Stimulated activated CD8-positive, alpha-beta memory T cell treated with anti-CD3 and anti-CD28 coated beads, Interleukin-2, amount 100 ng/mL, for 48 hours (primary cell): ENCODE measurements at regions not wholly inside any gene's neighbourhood (a gene's known extent, or its start where the extent isn't known, plus 50 kb on each side); places are given as distances from the start of the nearest gene placed in this dataset.
"Not testable (repeated sequence)": the region's sequence is repeated elsewhere in the genome, so short reads cannot be mapped to it uniquely, and the experiment has no call there.

ENCODE experiments used
- DNase-seq, 2 donors: peaks; one replicate each; pipeline ENCODE4 v3.0.0-alpha.2; 2020; ENCODE audit warnings: low read depth in 2 of 2

DNA sequence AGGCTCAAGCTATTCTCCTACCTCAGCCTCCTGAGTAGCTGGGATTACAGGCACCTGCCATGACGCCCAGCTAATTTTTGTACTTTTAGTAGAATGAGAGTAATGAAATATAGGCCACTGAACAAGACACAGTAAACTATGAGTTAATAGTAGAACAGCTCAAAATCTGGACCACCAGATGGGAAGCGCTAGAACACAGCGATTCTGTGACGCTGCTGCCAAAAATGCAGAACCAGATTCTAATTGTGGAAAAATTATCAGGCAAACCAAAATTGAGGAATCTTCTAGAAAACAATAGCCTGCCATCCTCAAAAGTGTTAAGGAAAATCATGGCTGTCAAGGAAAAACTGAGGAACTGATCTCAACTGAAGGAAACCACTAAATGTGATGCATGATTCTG lies 111.4 kb upstream of the TIAM1 start:
- no peak for DNase-seq

DNA sequence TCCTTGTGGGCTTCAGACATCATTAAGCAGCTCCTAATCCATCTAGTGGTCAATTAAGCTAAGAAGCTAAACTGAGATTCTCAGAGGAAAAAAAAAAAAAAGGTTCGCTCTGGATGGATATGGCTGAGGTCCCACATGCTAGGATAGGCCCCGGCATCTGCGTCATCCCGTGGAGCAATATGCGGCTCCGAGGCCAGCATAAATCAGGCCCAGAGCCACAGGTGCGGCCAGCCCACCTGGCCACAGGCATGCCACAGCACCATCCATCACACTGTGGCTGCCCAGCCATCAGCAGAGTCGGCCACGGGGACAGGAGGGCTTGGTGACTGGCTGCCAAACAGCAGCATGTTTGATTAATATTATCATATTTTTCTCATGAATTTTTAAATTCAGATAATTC lies 106.9 kb upstream of the TIAM1 start:
- DNase-seq: no peak

DNA sequence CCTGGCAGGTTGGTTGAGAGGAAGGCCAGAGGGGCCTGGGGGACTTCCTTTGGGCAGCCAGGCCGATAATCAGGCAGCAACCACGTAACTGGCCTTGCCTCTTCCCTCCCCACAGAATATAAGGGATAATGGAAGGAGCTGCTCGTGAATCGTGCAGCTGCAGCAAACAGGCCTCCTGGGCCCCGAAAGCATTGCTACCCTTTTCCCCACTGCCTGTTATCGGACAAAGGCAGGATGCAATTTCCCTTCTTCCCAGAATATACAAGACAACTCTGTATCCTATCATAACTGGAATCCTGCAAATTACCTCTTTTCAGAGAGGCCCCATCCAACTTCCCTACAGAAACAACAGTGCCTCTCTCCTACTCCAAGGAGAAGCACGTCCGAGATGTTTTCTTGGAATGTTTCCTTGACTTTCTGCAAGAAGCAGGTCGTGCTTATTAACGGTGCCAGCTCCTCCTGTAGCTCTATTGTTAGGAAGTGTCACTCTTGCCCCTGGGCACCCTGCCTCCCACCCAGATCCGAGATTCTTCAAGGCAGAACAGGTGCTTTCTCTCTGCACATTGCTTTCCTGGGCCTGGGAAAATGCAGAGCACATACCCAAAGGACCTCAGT lies 106.0 kb upstream of the TIAM1 start:
- DNase-seq: no peak

DNA sequence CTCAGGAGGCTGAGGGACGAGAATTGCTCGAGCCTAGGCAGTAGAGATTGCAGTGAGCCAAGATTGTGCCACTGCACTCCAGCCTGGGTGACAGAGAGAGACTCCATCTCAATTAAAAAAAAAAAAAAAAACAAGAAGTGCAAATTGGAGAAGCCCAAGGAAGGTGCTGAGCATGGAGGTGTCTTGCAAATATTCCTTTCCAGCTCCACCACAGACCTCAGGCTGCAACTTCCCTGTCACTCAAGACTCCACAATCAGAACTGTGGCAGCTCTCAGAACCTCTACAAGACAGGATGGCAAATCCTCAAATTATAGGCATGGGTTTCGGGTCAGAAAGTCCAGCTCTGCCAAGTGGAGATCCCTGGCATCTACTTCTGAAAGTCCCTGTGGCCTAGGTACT lies 104.4 kb upstream of the TIAM1 start:
- no peak for DNase-seq

DNA sequence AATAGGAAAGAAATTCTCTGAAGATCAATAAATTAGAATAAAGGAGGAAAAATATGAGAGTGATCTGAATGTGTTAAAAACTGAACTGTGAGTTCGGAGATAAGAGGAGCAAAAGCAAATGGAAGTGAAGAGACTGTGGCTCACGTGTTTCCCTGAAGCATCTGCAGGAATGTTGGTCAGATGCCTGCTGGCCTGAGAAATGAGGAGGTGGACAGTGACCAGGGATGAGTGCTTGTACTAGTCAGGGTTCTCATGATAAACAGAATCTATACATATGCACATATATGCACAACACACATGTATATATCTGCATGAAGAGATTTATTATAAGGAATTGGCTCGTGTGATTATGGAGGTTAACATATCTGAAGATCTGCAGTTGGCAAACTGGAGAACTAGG lies 103.4 kb upstream of the TIAM1 start:
- no peak for DNase-seq

DNA sequence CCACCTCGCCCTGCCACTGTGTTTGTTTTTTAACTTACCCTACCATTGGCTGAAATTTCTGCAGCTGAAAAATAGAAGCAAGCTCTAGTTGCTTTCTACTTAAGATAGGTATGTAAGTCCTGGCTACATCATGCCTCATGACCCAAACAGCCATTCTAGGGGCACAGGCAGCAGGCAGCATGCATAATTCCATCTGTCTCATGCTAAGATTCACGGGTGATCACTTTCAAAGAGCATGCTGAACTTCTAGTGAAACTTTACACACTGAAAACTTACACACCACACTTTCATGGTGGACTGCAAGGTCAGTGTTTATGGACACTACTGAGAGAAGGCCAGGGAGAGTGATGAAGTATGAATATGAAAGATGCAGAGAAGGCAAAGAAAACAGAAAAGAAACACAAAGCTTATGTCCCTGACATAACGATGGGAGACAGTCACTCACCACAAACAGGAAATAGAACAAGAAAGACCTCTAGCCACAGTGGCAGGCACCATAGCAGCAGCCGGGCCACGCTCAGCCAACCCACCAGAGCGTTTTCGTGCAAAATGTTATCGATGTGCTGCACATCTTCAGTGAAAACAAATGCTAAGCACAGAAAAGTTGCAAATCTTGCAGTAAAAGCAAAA lies 102.3 kb upstream of the TIAM1 start:
- peak; percentile 13 to 23 for DNase-seq

DNA sequence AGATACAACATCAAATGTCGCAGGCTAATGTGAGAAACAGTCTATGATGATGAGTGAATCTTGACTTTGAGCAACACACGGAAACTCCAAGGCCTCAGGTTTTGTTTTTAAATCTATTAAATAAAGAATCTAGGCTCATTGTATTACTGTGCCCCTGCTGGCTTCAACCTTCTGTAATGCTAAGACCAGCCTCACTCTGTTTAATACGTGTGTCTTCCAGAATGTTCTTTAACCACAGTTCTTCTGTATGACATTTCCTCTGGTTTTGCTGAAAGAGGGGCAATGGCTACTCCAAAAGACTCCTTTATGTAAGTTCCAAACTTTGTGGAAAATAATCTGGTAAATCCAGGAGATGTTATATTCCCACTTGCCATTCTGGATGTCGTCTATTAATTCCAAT lies 101.1 kb upstream of the TIAM1 start:
- DNase-seq: no peak

DNA sequence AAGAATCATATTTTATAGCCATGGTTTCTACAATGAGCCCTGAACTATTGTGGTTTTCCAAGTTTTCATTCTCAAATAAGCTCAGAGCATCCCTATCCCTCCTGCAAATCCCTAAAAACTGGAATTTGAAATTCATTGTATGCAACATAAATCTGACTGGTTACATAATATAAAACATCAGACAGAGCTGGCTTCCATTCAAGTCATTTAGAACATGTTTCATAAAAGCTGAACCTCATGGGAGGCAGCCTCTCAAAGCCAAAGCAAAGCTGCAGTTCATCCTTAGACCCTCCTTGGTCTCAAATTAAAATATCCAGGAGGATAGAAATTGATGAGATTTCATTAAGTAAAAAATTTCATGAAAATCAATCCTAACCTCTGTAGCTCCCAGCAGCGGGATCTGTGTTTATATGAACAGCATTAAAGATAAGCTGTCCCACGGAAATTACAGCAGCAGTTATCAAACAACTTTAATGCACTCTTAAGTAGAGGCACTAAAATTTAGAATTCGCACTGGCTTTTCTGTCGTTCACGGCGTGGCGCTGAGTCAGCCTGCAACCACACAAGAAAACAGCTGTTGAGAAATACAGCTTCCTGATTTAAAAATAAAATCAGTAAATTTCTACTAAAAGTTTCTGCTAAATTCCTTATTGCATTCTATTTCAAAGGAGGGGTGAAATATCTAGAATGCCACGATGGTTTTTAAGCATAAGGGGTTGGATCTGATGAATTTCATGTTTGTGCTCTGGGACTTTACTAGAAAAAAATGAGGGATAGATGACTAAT lies 99.9 kb upstream of the TIAM1 start:
- DNase-seq: no peak

DNA sequence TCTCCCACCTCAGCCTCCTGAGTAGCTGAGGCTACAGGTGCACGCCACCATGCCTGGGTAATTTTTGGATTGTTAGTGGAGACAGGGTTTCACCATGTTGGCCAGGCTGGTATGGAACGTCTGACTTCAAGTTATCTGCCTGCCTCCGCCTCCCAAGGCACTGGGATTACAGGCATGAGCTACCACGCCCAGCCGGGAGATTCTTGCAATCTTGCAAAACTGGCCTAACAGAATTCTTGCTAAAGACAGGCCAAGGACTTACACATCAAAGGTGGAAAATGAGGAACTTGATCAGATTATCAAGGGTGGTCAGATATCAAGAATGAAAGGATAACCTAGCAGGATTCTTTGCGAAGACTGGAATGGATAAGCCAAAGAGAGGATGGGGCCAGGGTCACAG lies 98.3 kb upstream of the TIAM1 start:
- no peak for DNase-seq

DNA sequence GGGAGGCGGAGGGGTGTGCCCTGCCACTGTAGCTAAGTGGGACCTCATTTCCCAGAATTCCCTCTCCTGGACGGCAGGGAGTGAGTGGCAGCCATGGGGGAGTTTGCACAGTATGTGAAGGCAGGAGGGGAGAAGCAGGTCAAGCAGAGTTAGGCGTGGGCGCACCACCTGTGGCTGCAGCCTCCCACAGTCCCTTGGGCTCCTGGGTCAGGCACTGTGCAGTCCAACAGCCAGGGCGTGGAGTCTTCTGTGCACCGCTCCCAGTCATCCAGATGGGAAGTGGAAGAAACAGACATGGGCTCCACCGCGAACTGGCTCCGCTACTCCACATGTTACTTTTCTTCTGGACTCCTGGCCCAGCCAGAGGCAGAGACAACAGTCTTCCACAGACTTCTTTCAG lies 85.4 kb upstream of the TIAM1 start:
- DNase-seq: no peak

DNA sequence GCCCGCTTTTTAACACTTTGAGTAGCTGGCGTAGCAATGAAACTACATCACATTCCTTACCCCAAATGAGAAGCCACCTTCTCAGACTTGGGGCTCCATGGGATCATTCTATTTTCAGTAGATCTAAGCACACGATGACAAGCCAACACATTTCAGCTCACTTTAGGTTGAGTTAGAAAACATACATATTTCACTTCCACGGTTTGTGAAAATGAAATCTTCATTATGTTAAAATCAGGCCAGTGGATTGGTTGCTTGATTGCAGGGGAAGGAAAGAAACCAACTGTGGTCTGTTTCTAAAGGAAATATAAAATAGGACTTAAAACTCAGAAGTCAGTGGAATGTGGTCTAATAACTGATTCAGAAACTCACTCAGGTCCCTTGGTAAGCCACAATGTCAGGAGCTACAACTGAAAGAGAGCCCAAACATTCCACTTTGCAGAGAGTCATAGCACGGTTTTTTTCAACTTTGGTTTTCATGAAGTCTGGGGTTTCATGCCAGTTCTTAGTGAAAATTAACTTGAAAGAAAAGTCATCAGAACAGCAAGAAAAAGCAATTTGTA lies 82.3 kb upstream of the TIAM1 start:
- no peak for DNase-seq

DNA sequence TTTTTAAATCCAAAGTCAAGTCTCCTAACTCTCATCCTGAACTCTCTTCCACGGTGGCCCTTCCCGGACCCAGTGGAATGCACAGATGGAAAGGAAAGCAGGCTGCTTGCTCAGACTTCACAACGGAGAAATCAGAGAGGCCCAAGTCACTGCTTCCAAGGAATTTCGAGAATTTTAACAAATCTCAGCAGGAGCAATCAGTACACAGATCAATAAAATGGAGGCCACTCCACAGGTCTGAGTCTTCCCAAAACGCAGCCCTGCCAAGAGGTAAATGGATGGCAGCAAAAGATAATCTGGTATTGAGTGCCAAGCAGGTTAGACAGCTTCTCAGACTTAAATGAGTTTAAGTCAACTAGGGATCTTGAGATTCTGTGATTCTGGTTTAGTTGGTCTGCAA lies 81.1 kb upstream of the TIAM1 start:
- DNase-seq: no peak

DNA sequence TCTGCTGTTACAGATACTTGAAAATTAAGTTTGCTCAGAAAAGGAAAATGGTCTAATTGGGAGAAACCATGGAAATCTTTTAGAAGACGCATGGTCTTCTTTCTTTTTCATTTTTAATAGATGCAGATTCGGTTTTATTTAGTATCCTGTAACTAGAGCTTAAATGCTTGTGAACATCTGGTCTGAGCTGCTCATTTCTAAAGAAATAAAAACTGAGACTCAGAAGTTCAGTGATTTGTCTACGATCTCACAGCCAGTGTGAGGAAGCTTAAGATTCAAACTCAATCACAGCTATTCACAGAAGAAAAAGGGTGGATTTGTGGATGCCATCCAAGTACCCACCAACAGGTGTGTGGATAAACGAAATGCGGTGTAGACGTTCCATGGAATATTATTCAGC lies 80.0 kb upstream of the TIAM1 start:
- DNase-seq: no peak

DNA sequence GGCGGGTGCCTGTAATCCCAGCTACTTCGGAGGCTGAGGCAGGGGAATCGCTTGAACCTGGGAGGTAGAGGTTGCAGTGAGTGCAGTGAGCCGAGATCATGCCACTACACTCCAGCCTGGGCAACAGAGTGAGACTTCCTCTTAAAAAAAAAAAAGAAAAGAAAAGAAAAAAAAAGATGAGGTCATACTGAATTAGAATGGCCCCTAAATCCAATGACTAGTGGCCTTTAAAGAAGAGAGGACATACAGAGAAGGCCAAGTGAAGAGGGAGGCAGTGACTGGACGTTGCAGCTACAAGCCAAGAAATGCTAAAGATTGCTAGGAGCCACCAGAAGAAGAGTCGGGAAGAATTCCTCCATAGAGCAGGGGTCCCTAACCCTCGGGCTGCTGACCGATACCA lies 76.9 kb upstream of the TIAM1 start:
- no peak for DNase-seq

DNA sequence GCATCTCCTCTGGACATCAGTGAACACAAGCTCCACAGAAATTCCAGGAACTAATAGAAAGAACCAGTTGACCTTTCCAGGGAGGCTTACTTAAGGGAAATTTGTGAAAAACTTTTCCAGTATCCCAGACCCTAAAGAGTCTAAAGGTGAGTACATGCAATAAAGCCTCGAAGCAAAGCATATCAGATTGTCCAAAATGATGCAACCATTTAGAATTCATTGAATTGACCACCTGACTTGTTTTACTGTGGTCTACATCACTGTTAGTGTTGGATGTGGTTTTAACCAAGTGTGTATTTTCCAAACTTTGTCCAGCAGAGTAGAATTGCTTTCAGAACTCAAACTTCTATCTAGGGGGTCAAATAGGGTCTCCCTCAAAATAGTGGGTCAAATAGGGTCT lies 76.3 kb upstream of the TIAM1 start:
- no peak for DNase-seq

DNA sequence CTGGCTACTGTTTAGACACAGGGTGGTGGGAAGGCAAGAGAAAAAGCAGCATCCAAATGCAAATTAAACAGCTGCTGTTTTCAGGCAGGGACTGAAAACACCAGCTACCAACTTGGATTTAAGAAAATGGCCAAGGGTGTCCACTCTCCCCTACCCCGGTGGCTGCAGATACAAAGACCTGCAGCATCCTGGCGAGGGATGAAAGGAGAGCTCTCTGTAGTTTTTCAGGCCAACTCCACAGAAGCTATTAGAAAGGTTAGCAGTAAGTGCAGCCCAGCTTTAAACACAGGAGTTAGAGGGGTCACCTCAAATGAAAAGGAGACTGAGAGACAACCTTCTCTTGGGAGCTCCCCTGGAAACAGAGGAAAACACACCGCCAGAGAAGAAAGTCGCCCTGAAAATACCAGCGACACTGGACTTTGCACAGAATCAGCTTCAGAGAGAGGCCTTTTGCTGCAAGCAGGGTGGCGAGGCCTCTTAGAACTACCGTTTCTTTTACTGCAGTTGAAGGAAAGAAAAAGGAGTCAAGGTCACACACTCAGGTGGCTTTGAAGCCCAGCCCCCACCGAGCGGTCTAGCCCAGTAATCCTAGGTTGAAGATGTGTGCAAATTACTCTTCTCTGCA lies 74.4 kb upstream of the TIAM1 start:
- DNase-seq: no peak

DNA sequence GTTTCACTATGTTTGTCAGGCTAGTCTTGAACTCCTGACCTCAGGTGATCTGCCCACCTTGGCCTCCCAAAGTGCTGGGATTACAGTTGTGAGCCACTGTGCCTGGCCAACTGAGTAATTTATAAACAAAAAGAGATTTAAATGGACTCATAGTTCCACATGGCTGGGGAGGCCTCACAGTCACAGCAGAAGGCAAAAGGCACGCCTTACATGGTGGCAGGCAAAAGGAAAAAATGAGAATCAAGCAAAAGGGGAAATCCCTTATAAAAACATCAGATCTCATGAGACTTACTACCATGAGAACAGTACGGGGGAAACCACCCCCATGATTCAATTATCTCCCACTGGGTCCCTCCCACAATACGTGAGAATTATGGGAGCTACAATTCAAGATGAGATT lies 73.2 kb upstream of the TIAM1 start:
- DNase-seq: not testable (repeated sequence)

DNA sequence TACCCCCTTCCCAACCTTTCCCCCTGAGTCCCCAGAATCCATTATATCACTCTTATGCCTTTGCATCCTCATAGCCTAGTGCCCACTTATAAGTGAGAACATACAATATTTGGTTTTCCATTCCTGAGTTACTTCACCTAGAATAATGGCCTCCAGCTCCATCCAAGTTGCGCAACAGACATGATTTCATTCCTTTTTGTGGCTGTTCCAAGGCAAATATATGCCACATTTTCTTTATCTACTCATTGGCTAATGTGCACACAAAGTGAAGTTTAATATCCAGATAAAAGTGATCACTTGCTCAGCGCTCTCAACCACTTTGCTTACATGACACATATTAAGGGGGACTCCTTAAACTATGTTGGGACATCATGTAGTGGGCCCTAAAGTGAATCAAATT lies 72.4 kb upstream of the TIAM1 start:
- no peak for DNase-seq

DNA sequence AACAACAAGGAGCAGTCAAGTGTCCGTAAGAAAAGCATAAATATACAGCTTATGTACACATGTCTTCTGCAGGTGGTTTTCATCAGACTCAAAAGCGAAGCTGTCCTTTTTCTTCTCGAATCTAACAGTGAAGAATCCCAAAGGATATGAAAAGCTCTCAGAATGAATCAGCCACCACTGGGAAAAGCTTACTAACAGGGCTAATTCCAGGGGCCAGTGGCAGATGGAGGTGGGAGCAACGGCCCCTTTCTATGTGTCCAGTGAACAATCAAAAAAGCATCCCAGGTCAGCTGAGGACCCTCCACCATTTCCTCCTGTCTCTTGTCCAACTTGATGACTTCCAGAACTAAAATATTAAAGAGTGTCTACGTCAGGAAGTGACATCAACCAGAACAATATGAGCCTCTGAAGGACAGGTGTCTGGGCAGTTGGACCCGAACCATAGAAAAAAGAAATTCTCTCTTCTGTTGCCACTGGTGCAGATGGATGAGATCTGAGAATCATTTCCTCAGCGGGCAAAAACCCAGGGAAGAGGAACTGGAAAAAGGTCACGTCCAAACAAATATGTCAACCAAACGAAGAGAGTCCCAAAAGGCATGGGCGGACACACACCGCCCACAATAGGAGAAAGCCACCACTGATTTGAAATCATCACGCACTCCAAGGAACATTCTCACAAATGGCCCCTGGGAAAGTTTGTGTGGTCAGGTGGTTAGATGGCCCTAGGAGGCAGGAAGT lies 70.4 kb upstream of the TIAM1 start:
- no peak for DNase-seq

DNA sequence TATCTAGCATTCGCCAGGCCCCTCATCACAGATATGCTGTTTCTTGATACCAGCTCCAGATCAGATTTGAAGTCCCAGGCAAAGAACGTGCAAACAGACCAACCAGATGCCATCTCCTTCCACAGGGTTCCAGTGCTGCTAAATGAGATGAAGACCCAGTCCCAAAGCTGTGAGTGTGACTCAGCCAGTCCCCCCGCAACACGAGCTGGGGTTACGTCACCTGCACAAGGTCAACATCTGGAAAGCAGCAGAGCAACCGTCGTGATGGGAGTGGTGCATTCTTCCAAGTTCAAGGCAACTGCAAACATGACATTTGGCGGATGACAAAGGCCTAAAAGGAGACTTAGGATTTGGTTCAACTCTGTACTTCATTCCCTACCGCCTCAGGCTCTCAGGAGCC lies 69.6 kb upstream of the TIAM1 start:
- no peak for DNase-seq

DNA sequence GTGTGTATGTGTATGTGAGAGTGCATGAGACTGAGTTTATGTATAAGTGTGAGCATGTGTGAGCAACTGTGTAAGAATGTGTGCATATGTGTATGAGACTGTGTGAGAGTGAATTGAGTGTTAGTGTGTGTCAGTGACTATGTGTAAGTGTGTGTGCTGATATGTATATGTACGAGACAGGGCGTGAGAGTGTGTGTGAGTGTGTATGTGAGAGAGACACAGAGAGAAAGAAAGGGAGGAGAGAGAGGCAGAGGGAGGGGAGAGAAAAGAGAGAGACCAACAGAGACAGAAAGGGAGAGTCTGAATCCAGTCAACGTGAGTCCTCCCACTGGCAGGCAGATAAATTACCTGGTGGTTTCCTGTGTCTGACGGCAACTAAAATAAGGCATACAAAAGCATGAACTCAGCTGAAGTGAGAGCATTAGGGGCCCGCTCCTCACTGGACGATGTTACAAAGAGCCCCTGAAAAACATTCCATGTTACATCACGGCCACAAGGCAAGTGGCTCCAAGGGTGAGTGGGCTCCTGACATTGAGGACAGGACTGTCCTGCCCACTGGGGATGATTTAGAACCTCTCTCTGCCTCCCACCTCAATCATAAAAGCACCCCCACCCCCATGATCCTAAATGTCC lies 66.6 kb upstream of the TIAM1 start:
- no peak for DNase-seq
